ENCODE measurements at regions not wholly inside any gene's neighbourhood (a gene's known extent, or its start where the extent isn't known, plus 50 kb on each side); places are given as distances from the start of the nearest gene placed in this dataset.

DNA sequence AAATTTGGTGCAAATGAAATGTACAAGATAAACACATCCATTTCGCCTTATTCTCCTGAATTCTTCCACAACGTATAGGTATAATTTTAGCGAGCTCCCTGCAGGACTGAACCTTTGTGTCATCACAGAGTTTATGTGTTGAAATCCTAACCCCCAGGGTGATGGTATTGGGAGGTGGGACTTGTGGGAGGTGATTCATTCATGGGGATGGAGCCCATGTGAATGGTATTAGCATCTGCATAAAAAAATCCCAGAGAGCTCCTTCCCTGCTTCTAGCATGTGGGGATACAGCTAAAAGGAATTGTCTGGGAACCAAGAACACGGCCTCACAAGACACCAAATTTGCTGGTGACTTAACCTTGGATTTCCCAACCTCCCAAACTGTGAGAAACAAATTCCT lies 741.4 kb upstream of the VSTM2A start (continued):
- TF ChIP-seq SP1 (IDR thresholded peaks at IDR 0.05; ENCODE audit: low read depth, low read length) (no peak), MAX (IDR thresholded peaks at IDR 0.05) (no peak), TBP (IDR thresholded peaks at IDR 0.05; ENCODE audit: low read depth, low read length) (no peak)

All from H1 (cell line).